Amniotic epithelial cell (primary cell): ENCODE measurements at regions not wholly inside any gene's neighbourhood (a gene's known extent, or its start where the extent isn't known, plus 50 kb on each side); places are given as distances from the start of the nearest gene placed in this dataset.
"Not testable (repeated sequence)": the region's sequence is repeated elsewhere in the genome, so short reads cannot be mapped to it uniquely, and the experiment has no call there.

Experiments used
- DNase-seq: peaks from one replicate; pipeline ENCODE4 v3.0.0-alpha.2; 2010; ENCODE audit warnings: low read depth

- peak; percentile 78 for DNase-seq
These were observed 231.3 kb upstream of the FERD3L start for GRCh38 chr7:19376538-19376937.

GRCh38 chr7:19375976-19376375 lies 230.8 kb upstream of the FERD3L start:
- no peak for DNase-seq

GRCh38 chr7:19373334-19373733 lies 228.1 kb upstream of the FERD3L start:
- no peak for DNase-seq

GRCh38 chr7:19369806-19370205 lies 224.6 kb upstream of the FERD3L start:
- no peak for DNase-seq

GRCh38 chr7:19369182-19369581 lies 224.0 kb upstream of the FERD3L start:
- no peak for DNase-seq

GRCh38 chr7:19368491-19368925 lies 223.3 kb upstream of the FERD3L start:
- no peak for DNase-seq

- no peak for DNase-seq
These were observed 219.7 kb upstream of the FERD3L start for GRCh38 chr7:19364950-19365349.

GRCh38 chr7:19362099-19362498 lies 216.9 kb upstream of the FERD3L start:
- DNase-seq: peak; percentile 47

- peak; percentile 36 for DNase-seq
These were observed 208.0 kb upstream of the FERD3L start for GRCh38 chr7:19353180-19353579.

GRCh38 chr7:19352305-19352695 lies 207.1 kb upstream of the FERD3L start:
- DNase-seq: peak; percentile 18

GRCh38 chr7:19351341-19352304 lies 206.4 kb upstream of the FERD3L start:
- DNase-seq: peak; percentile 7

GRCh38 chr7:19339512-19339911 lies 194.3 kb upstream of the FERD3L start:
- no peak for DNase-seq

GRCh38 chr7:19338512-19338911 lies 193.3 kb upstream of the FERD3L start:
- DNase-seq: not testable (repeated sequence)

GRCh38 chr7:19336836-19337383 lies 191.7 kb upstream of the FERD3L start:
- DNase-seq: no peak

- DNase-seq: no peak
These were observed 188.5 kb upstream of the FERD3L start for GRCh38 chr7:19333706-19334105.

- no peak for DNase-seq
These were observed 181.8 kb upstream of the FERD3L start for GRCh38 chr7:19327018-19327417.

GRCh38 chr7:19322002-19322401 lies 176.8 kb upstream of the FERD3L start:
- no peak for DNase-seq

GRCh38 chr7:19318287-19318686 lies 173.1 kb upstream of the FERD3L start:
- no peak for DNase-seq

GRCh38 chr7:19317461-19317860 lies 172.2 kb upstream of the FERD3L start:
- DNase-seq: peak; percentile 42

GRCh38 chr7:19312416-19312815 lies 167.2 kb upstream of the FERD3L start:
- DNase-seq: no peak

GRCh38 chr7:19307554-19307953 lies 162.3 kb upstream of the FERD3L start:
- no peak for DNase-seq

- DNase-seq: peak; percentile 41
These were observed 160.5 kb upstream of the FERD3L start for GRCh38 chr7:19305698-19306097.

GRCh38 chr7:19304086-19304485 lies 158.9 kb upstream of the FERD3L start:
- peak; percentile 66 for DNase-seq
